Peyer's patch (tissue), 4 donors: ENCODE measurements at regions not wholly inside any gene's neighbourhood (a gene's known extent, or its start where the extent isn't known, plus 50 kb on each side); places are given as distances from the start of the nearest gene placed in this dataset.

Experiments
- CTCF ChIP-seq, 6 experiments: fragments of 450-650 bp in 4 of 6; fragments of 200-600 bp in 2 of 6; sonication (generic) in 1 of 6; IDR thresholded peaks; one replicate each; pipeline ENCODE4 v1.5.1; 2017 to 2019; ENCODE audit warnings: antibody characterized with exemption in 6 of 6, mild to moderate bottlenecking in 3 of 6, moderate library complexity in 1 of 6
- POLR2A ChIP-seq, 2 donors: fragments of 450-650 bp; IDR thresholded peaks; one replicate each; pipeline ENCODE4 v1.5.1; 2017; ENCODE audit warnings: antibody characterized with exemption in 2 of 2, mild to moderate bottlenecking in 2 of 2, moderate library complexity in 2 of 2

GRCh38 chr2:16034151-16034974 is 94.0 kb downstream of the MYCN start:
- TF ChIP-seq CTCF (IDR thresholded peaks at IDR 0.05), result peak in 1 of 6 experiments; percentile 27
- no peak for TF ChIP-seq POLR2A (IDR thresholded peaks at IDR 0.05)
